HG02798 (cell line): ENCODE measurements at regions not wholly inside any gene's neighbourhood (a gene's known extent, or its start where the extent isn't known, plus 50 kb on each side); places are given as distances from the start of the nearest gene placed in this dataset.
"Not testable (repeated sequence)": the region's sequence is repeated elsewhere in the genome, so short reads cannot be mapped to it uniquely, and the experiment has no call there.

Experiments used
- ATAC-seq: cut with Tn5 transposase; IDR thresholded peaks from one replicate; pipeline ENCODE4 v1.9.1; 2021; ENCODE audit warnings: mild to moderate bottlenecking; ENCODE audit not compliant: unreplicated experiment, poor library complexity

DNA sequence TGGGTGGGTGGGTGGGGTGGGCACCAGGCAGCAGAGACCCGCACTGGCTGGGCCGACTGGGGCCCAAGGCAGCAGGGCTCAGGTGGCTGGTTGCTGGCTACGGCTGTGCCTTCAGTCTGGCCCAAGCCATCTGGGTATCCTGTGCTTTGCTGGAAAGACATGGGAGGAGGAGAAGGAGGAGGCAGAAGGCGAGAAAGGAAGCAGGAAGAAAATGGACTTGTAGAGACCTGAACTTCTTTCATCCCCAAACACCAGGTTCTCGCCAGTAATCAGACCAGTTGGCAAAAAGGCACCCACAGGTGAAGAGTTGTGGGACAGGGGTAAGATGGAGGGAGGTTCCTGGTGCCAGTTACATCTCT is 78.8 kb downstream of the IGLL1 start:
- no peak for ATAC-seq

DNA sequence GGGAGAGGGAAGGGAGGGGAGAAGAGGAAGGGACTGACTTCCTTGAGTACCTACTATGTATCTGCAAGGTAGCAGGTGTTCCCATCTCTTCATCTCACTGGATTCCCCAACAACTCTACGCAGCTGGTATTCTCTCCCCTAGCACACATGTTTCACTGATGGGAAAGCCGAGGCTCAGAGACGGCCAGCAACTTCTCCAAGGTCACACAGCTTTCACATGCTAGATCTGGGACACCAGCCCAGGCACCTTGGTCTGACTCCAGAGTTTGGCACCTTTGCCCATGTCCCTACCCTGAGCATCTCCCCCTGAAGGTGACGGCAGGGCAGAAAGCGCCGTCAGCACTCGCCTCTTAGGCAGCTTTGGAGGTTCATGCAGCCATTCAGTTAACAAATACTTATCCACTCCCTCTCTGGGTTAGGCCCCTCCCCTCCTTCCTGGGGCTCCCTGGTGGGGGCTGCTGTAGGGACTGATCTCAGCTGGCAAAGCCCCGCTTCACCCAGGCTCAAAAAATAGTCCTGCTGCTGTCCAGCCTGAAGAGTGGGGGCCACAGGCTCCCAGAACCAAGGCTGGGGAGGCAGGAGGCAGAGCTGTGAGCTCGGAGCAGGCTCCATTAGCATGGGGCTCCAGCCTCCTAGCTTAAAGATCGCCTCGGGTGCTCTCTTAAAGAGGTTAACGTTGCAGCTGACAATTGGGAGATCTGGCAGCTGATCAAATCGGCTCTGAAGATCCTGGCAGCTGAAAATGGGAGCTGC is 79.4 kb downstream of the IGLL1 start:
- no peak for ATAC-seq

DNA sequence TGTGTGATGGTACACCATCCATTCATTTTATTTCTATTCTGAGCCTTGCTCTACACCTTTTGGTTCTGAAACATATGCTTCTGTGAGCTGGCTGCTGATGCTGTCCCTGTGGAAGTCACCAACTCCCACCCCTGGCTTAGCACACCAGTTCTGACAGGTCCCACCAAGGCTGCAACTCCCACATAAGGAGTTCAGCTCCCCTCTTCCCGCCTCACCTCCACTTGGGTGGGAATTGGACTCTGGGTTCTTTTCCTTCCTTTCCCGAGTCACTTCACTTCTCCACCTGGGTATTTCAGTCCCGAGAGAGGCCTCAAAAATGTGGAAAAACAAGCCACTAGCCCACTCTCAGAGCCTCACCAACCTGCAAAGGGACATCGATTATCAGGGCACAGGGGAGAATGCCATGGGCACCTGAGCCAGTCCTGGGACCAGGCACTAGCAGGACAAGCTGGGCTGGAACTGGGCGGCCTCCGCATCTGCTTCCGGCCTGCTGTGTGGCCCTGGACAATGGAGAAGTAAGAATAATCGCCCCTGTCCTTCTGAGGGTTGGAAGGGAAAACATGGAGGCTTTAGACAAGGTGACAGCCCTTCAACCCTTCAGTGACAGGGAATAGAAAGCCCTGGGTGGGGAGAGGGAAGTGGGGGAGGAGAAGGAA is 80.1 kb downstream of the IGLL1 start:
- no peak for ATAC-seq

DNA sequence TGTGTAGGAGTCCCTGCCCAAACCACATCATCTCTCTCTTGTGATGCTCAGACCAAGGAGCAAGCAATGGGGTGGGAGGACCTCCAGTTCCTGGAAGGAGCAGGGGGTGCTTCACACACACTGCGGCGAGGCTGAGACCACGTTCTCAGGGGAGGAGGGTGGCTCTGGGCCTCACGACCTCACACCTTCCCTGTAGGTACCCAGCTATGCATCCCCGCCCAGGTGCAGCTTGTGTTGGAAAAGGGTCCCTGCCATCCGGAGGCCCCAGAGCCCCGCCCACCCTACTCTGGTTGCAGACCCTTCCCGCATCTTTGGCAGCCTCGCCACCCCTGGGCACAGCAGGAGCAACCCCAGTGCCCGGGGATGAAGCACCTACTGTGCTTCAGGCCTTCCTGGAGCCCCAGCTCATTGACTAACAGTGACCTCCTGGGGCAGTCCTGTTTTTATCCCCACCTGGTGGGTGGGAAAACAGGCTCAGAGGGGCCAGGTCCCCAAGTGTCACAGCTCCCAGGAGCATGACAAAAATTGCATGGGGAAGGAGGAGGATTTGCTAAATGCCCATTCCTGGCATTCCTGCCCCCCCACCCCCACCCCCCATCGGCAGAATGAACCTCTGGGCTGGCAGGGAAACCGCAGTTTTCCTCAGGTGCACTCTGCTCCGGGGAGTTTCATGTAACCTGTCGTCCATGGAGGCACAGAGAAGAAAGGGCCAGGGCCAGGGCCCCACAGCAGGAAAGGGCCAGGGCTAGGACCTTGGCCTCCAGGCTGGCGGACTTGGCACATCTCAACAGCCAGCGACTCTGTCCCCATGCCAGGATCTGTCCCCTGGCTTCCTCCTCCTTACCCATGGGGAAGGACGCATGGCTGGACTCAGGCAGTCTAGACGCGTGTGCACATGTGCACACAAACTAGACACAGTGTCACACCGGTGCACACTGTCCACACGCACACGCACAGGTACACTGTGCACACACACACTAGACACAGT is 81.0 kb downstream of the IGLL1 start:
- ATAC-seq = no peak

DNA sequence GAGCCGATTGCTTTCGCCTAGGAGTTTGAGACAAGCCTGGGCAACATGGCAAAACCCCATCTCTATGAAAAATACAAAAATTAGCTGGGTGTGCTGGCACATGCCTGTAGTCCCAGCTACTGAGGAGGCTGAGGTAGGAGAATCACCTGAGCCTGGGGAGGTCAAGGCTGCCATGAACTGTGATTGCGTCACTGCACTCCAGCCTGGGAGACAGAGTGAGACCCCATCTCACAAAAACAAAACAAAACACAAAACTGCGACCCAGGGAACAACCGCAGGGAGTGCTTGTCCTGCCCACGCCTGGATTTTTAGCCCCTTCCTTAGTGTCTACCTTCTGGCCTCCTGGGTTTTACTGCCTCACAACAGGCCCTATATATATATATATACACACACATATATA is 82.2 kb downstream of the IGLL1 start:
- not testable (repeated sequence) for ATAC-seq

DNA sequence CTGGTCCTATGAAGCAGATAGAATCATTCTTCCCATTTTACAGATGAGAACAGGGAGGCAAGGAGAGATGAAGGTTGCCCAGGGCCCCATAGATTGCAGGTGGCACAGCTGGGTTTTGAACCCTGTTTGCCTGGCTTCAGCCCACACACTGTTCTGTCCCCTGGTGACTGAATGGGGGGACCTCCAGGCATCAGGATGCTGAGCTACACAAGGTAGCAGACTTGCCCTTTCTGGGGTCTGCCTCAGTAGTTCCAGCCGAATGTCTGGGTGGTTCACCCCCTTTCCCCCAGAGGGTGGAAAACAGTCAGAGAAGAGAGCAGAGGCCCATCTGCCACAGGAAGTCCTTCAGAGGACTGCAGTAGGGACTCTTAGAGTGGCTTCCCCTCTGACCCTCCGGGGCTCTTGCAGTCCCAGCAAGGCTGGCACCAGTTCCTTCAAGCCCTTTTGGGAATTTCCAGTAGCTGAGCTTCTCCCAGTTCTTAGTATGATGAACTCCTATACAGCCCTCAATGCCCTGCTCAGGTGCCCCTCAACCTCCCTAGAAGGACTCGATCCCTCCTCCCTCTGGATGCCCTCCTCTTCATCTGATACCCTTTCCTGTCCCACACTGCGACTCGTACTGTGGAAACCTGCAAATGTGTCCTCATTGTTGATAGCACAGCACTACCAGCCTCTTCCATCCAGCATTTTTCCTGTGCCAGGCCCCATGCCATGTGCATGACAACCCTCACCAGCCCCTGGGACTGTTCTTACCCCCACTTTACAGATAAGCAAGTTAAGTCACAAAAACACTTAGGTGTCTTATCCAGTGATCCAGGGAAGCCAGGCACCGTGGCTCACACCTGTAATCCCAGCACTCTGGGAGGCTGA is 82.8 kb downstream of the IGLL1 start:
- ATAC-seq = no peak

DNA sequence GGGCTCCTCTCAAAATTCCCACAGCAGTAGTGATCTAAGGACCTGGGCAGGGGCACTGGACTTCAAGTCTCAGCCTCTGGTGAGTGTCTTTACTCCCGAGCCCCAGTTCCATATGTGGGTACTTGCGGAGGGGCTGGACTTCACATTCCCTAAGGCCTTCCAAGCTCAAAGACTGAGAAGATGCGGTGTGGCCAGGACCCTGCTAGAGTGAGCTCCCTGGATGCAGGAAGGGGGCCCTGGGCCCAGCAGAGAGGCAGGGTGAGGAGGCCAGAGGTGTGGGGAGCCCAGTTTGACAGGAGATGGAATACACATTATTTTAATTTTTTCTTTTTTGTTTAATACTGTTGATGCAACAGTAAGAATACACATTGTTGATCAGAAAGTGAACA is 83.7 kb downstream of the IGLL1 start:
- no peak for ATAC-seq

DNA sequence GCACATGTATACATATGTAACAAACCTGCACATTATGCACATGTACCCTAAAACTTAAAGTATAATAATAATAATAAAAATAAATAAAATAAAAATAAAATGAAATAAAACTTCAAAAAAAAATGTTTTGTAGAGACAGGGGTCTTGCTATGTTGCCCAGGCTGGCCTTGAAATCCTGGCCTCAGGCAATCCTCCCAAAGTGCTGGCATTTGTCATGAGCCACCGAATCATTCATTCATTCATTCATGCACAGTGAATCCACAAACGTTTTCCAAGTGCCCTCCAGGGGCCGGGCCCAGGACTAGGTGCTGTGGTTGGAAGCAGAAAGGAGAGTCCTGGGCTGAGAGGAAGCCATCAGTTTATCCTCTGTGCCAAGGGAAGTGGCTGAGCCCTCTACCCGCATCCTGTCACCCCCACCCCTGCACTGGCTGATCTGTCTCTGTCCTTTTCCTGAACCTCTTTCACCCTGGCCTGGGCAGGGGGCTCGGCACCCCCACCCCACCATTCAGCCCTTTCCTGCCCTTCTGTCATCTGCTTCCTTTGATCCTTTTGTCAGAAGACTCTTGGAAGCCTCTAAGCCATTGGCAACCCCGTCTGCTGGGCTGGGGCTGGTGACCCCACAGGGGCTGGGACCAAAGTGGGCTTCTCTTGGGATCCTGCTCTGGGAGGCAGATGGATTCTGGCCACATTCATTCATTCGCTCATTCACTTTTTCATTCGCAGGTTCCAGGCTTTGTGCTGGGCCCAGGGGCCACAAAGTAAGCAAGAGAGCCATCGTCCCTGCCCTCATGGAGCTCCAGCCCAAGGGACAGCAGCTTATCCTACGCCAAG is 84.3 kb downstream of the IGLL1 start:
- ATAC-seq = no peak

DNA sequence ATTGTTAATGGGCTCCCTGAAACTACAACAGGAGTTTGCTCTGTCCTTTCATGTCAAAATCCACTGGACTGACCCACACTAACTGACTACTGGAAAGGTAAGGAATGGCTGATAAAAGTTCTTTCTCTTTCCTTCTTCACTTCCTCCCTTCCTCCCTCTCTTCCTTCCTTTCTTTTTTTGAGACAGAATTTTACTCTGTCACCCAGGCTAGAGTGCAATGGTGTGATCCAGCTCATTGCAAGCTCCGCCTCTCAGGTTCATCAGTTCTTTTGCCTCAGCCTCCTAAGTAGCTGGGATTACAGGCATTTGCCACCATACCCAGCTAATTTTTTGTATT is 85.2 kb downstream of the IGLL1 start:
- ATAC-seq = no peak

DNA sequence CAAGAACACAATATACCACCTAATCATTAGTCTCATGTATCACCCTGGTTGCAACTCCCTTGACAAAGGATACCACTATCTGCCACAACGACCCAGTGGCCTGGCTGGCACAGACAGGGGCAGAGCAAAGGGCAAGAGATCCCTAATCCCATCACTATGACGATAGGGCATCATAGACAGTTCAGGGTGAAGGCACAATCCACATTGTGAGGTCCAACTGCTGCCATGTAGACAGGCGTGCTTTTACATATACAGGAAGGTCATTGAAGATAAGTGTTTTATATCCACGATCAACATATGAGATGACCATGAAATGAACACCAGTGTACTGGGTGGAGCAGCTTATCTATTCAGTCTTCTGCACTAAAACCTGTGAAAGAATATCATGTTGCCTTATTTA is 94.6 kb downstream of the IGLL1 start:
- ATAC-seq = peak; percentile 76

DNA sequence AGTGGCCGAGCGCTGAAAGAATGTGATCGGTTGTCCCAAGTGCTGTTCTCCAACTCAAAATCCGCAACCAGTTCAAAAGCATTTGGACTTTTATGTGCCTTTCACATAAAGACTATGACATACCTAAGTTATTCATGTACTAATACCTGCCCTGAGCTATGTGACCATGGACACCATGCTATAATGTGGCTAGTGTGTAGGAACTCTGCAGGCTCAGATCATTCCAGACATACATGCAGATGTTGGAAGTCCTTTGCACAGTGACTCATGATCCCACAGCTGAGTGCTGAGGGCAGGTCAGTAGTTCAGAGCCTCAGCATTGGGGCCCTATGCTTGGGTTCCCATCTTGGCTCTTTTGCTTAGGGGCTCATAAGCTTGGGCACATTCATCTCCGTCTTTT is 95.4 kb downstream of the IGLL1 start:
- ATAC-seq = no peak

DNA sequence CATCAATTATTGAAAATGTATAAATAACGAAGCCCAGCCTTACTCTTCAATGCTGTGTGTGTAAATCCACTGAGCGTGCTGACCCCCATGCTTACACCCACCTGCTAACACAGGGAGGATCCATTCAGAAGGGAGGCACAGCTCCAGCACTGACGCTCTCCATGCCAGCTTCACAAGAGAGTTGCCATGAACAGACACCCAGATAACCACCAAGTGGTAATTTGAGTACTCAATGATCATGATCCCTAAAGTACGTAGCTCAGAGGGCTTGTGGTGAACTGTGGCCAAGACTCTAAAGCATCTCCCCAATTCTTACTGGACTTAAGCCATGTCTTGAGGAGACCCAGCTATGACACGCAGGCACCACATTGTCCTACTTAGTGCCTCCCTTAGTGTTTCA is 98.7 kb downstream of the IGLL1 start:
- no peak for ATAC-seq

DNA sequence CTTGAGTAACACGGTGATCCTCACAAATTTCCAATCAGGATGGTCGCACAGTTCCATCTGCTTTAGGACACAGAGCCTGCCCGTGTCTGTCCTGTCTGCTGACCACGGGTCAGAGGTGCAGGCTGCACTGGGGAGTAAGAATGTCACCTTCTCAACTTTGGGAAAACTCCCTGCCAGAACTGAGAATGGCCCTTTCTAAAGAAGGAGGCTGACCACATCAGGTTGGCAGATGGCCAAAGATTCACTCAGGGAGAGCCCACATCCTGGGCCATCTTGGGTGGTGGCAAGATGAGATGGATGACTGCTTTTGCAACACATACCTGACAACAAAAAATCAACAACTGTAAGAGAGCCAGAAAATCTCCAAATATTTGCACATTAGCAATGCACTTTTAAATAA is 101.9 kb downstream of the IGLL1 start:
- ATAC-seq = no peak

DNA sequence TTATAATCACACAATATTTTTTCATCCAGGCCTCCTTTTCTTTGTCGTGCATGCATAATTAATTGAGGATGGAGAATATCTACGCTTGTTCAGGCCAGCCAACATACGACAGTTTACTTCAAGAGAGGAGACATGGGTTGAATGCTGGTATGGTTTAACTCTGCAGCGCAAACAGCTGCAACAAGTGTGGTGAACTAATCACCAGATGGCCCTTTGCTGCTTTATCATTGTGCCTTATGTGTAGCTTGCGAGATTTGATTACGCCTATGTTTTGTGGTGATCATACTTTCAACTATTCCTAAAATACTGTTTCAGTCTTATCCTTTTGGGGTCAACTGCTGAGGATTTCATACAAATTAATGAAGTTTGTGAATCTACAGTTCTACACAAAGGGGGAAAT is 105.6 kb downstream of the IGLL1 start:
- not testable (repeated sequence) for ATAC-seq

DNA sequence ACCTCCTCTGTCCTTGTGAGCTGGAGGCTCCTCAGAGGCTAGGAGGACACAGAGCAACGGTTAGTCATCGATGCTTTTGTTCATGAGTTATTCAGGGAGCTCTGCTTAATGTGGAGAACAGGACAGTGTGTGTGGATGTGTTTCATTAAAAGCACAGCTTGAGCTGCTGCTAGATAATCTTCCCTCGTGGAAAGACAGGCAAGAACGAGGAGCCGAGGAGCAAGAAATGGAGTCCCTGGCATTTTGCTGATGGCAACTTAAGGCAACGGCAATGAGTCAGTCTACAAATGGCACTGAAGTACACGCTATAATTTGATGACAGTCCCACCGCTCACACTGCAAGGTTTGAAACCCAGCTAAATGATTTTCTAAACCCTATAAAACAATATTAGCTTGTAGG is 106.2 kb downstream of the IGLL1 start:
- no peak for ATAC-seq

DNA sequence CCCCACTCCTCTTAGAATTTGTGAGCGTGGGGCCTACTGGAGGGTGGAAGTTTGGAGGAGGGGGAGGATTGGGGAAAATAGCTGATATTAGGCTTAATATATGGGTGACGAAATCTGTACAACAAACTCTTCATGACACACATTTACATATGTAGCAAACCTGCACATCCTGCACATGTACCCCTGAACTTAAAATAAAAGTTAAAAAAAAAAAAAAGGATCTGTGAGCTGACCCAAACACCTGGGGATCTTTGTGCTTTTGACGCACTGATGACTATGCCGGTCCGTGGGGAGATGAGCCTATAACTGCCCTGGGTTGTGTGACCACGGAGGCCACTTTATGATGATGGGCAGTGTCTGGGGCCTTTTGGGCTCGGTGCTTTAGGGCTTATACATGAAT is 107.7 kb downstream of the IGLL1 start:
- ATAC-seq = not testable (repeated sequence)

DNA sequence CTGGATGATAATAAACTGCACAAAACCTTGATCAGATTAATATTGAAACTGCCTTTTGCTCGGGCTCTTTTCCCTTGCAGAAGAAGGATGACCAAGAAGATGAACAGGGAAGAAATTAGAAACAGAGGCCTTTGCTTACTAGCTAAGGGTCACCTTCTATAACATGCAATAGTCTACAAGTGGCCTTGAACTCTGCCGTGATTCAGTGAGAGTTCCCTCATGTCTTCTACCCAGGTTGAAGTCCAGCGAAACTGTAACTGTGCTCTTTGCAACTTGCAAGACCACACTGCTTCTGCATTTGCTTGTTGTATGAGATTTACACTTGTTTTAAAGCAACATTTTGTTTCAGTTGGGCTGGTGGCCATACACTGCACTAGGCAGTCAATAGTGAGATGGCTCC is 108.4 kb downstream of the IGLL1 start:
- ATAC-seq = no peak

DNA sequence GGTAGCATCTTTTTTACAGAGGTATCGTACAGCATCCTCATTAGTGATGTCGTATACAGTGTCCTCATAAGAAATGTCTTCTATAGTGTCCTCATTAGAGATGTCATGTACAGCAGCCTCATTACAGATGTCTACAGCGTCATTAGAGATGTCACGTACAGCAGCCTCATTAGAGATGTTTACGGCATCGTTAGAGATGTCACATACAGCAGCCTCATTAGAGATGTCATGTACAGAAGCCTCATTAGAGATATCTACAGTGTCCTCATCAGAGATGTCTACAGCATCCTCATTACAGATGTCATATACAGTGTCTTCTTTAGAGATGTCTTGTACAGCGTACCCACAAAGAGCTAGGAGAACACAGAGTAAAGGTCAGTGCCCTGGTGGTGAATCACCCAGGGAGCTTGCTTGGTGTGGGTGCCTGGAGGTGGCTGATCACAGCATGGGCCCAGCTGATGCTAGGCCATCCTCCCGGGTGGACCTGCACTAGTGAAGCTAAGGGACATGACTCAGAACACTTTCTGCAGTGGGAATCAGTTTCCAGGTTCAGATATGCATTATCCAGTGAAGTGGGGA is 109.2 kb downstream of the IGLL1 start:
- no peak for ATAC-seq

DNA sequence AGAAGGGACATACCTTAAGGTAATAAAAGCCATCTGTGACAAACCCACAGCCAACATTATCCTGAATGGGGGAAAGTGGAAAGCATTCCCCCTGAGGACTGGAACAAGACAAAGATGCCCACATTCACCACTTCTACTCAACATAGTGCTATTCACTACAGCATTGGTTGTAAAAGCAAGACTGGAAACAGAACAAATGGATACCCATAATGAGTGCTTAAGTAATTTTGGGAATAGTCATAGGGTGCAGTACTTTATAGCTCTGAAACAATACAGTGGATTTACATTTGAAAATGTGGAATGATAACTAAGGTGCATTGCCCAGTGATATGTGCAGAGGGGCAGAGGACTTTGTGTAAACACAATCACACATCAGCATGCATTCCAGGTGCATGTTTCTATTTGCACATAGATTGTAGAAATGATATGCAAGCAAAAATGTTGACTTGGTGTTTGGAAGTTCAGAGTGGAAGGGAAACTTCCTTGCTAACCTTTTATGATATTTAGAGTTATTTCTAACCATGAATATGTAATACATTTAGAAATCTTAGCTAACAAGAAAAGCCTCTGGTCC is 112.3 kb downstream of the IGLL1 start:
- ATAC-seq = no peak
